Heart right ventricle (tissue), 16 donors: ENCODE measurements at regions not wholly inside any gene's neighbourhood (a gene's known extent, or its start where the extent isn't known, plus 50 kb on each side); places are given as distances from the start of the nearest gene placed in this dataset.
A peak's percentile ranks its signal among the peaks of the same experiment; 100 is the strongest.

Experiments
- ATAC-seq, 8 donors: fragments of 200-7000 bp; cut with Tn5 transposase; one replicate each; pipeline ENCODE4 v1.9.1; 2020; ENCODE audit warnings: mild to moderate bottlenecking in 8 of 8, moderate library complexity in 8 of 8, moderate number of reproducible peaks in 1 of 8
- DNase-seq, 2 donors: peaks; one replicate each; pipeline ENCODE4 v3.0.0-alpha.2; 2020
- H3K27ac ChIP-seq, 10 donors: fragments of 200-600 bp; sonication (generic) in 2 of 10; one replicate each; pipeline versions ENCODE4 v1.5.0 to v1.8.0; 2020 to 2022; ENCODE audit warnings: mild to moderate bottlenecking in 3 of 10
- H3K27me3 ChIP-seq, 7 donors: fragments of 200-600 bp; one replicate each; pipeline ENCODE4 v1.8.0; 2021 to 2022; ENCODE audit warnings: mild to moderate bottlenecking in 2 of 7
- H3K36me3 ChIP-seq, 9 donors: fragments of 200-600 bp; sonication (generic) in 1 of 9; one replicate each; pipeline versions ENCODE4 v1.5.0 to v1.8.0; 2020 to 2022; ENCODE audit warnings: mild to moderate bottlenecking in 2 of 9
- H3K4me1 ChIP-seq, 9 donors: fragments of 200-600 bp; sonication (generic) in 1 of 9; one replicate each; pipeline versions ENCODE4 v1.5.0 to v1.8.0; 2020 to 2022; ENCODE audit warnings: mild to moderate bottlenecking in 4 of 9
- H3K4me3 ChIP-seq, 10 donors: fragments of 200-600 bp; sonication (generic) in 2 of 10; one replicate each; pipeline versions ENCODE4 v1.5.0 to v1.8.0; 2020 to 2022; ENCODE audit warnings: mild to moderate bottlenecking in 7 of 10, moderate library complexity in 2 of 10
- H3K9me3 ChIP-seq, 11 donors: fragments of 200-600 bp in 10 of 11; sonication (generic) in 2 of 11; one replicate each; pipeline versions ENCODE4 v1.5.0 to v1.8.0; 2013 to 2022; ENCODE audit warnings: mild to moderate bottlenecking in 2 of 11, control low read depth in 1 of 11, moderate library complexity in 1 of 11
- CTCF ChIP-seq, 9 donors: fragments of 200-600 bp; sonication (generic) in 2 of 9; IDR thresholded peaks; one replicate each; pipeline versions ENCODE4 v1.5.0 to v1.8.0; 2021 to 2022; ENCODE audit warnings: antibody characterized with exemption in 9 of 9, mild to moderate bottlenecking in 5 of 9, moderate library complexity in 1 of 9
- WGBS, 2 donors: extraction: QIAGEN DNeasy Blood & Tissue Kit; methylation state at CpG; one replicate each; pipeline ENCODE4 v1.1.7; 2013; ENCODE audit warnings: inconsistent platforms in 1 of 2; 5-methylcytosine and 5-hydroxymethylcytosine counted together
- intact Hi-C, 10 donors: fragments of 100-400 bp; cut with DNase I; formaldehyde crosslinking; loops; one replicate each; pipeline versions ENCODE4 v1.11.1 to v1.14.2; 2022
- donor health status: Arrhythmogenic right ventricular cardiomyopathy.
- donor health status: ischemic (EF 13 %, LVEDD 7.1; RV severe dilation, severe dysfunction).
- donor health status: healthy with polysubstance abuse.
- donor health status: DM: no; HTN: yes; CAD: no.
- donor health status: DM: no; HTN: no; CAD: no.
- donor health status: ischemic (EF 25% LVEDD 6.9; RV normal size, moderate dysfunction).
- donor health status: ischemic (EF 25% LVEDD 5.7; RV mildly dilated, moderate dysfunction).
- donor health status: healthy.
- donor health status: DM: yes; HTN: yes; CAD: no.
- donor health status: Ischemic cardiomyopathy.
- donor health status: ischemic (EF 35%, LVEDD 5.7; RV mildly dilated, moderate dysfunction).
- donor health status: nonischemic (EF 11% LVEDD 7.7; RV severe dilation, severe dysfunction).
- donor health status: DM: yes; HTN: yes; CAD: no.
- donor health status: PGD.
- donor health status: ischemic (EF 29% LVEDD 5.4; RV normal size, mild dysfunction).
- donor health status: nonischemic (EF 23%, LVEDD 6.1; RV moderate dilation, normal function).

- Histone ChIP-seq H3K27me3 (no peaks in the 10 kb centered on the region), H3K9me3 (peaks cover 0 to 5% (median 0%) of the 10 kb centered on the region in 11 donors), H3K4me3 (no peak overlapping the region), H3K27ac (no peak overlapping the region), H3K36me3 (no peaks in the 10 kb centered on the region), H3K4me1 (peaks cover 4 to 24% (median 16%) of the 10 kb centered on the region in 9 donors)
- DNase-seq (no peak), ATAC-seq (no peak)
- 80 to 91% methylated on average over 11 of the region's 11 CpGs for WGBS, 2 donors
- intact Hi-C loops, result no loop called here
- TF ChIP-seq CTCF (IDR thresholded peaks at IDR 0.05), result no peak
Observed at GRCh38 chr20:19022791-19023448, 189.5 kb upstream of the SLC24A3 start.

GRCh38 chr20:19024296-19025035, 188.0 kb upstream of the SLC24A3 start:
- no peak for TF ChIP-seq CTCF (IDR thresholded peaks at IDR 0.05)
- Histone ChIP-seq H3K4me3 (no peak overlapping the region), H3K27ac (no peak overlapping the region), H3K9me3 (peaks cover 0 to 13% (median 2%) of the 10 kb centered on the region in 11 donors), H3K4me1 (peaks cover 4 to 24% (median 16%) of the 10 kb centered on the region in 9 donors), H3K36me3 (no peaks in the 10 kb centered on the region), H3K27me3 (no peaks in the 10 kb centered on the region)
- intact Hi-C loops, result no loop called here
- DNase-seq, result no peak
- 81% methylated on average over 11 of the region's 11 CpGs for WGBS, 2 donors
- no peak for ATAC-seq

- H3K36me3 ChIP-seq, result no peaks in the 10 kb centered on the region
- H3K4me1 ChIP-seq, result peaks cover 4 to 24% (median 16%) of the 10 kb centered on the region in 9 donors
- ATAC-seq (peak in 3 of 8 donors; percentile 4 to 13 (median 12)), DNase-seq (no peak)
- intact Hi-C loops, result no loop called here
- H3K27me3 ChIP-seq, result no peaks in the 10 kb centered on the region
- TF ChIP-seq CTCF (IDR thresholded peaks at IDR 0.05), result no peak
- WGBS, 2 donors, result 72 to 75% methylated on average over 5 of the region's 5 CpGs
- no peak overlapping the region for H3K4me3 ChIP-seq
- H3K27ac ChIP-seq, result peak overlapping the region in 7 of 10 donors; percentile 20 to 81 (median 78)
- H3K9me3 ChIP-seq, result peaks cover 0 to 17% (median 2%) of the 10 kb centered on the region in 11 donors
Observed at GRCh38 chr20:19025430-19026120, 186.9 kb upstream of the SLC24A3 start.

GRCh38 chr20:19026121-19026878, 186.1 kb upstream of the SLC24A3 start:
- H3K4me3 ChIP-seq, result no peak overlapping the region
- WGBS, 2 donors, result 39 to 44% methylated on average over 13 of the region's 13 CpGs
- DNase-seq, result peak; percentile 49 to 57

More at GRCh38 chr20:19026121-19026878, 186.1 kb upstream of the SLC24A3 start:
- Histone ChIP-seq H3K9me3 (peaks cover 0 to 13% (median 2%) of the 10 kb centered on the region in 11 donors), H3K27me3 (no peaks in the 10 kb centered on the region), H3K36me3 (no peaks in the 10 kb centered on the region), H3K27ac (peak overlapping the region in 8 of 10 donors; percentile 20 to 81 (median 75)), H3K4me1 (peaks cover 4 to 24% (median 16%) of the 10 kb centered on the region in 9 donors)
- intact Hi-C loops, result no loop called here
- peak; percentile 80 to 98 (median 96) for ATAC-seq
- TF ChIP-seq CTCF (IDR thresholded peaks at IDR 0.05), result no peak
